ENCODE measurements at regions not wholly inside any gene's neighbourhood (a gene's known extent, or its start where the extent isn't known, plus 50 kb on each side); places are given as distances from the start of the nearest gene placed in this dataset.

DNA sequence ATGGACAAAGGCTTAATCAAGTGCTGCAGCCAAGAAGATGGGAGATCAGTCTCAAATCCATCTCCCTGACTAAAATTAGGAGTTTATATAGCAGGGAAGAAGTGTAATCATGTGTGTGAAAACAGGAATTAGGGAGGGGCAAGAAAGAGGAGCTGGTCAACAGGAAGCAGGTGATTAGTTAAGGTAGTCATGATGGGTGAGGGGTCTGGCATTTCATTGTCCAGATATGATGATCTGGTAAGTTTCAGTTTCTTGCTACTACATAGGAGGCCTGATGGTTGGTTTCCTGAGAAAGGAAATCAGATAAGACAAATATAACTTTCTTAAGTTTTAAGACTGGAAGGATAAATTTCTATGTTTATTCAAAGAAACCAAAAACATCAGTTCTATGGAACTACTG, 455.6 kb upstream of the GRAMD2B start:
- no peak for TF ChIP-seq SMC3 (IDR thresholded peaks at IDR 0.05)
- TF ChIP-seq EP300 (IDR thresholded peaks at IDR 0.05): no peak
- TF ChIP-seq, protein P1, sequence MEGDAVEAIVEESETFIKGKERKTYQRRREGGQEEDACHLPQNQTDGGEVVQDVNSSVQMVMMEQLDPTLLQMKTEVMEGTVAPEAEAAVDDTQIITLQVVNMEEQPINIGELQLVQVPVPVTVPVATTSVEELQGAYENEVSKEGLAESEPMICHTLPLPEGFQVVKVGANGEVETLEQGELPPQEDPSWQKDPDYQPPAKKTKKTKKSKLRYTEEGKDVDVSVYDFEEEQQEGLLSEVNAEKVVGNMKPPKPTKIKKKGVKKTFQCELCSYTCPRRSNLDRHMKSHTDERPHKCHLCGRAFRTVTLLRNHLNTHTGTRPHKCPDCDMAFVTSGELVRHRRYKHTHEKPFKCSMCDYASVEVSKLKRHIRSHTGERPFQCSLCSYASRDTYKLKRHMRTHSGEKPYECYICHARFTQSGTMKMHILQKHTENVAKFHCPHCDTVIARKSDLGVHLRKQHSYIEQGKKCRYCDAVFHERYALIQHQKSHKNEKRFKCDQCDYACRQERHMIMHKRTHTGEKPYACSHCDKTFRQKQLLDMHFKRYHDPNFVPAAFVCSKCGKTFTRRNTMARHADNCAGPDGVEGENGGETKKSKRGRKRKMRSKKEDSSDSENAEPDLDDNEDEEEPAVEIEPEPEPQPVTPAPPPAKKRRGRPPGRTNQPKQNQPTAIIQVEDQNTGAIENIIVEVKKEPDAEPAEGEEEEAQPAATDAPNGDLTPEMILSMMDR (IDR thresholded peaks at IDR 0.05): no peak
